HG03095 (cell line): ENCODE measurements at regions not wholly inside any gene's neighbourhood (a gene's known extent, or its start where the extent isn't known, plus 50 kb on each side); places are given as distances from the start of the nearest gene placed in this dataset.
"Not testable (repeated sequence)": the region's sequence is repeated elsewhere in the genome, so short reads cannot be mapped to it uniquely, and the experiment has no call there.

Experiments used
- ATAC-seq: cut with Tn5 transposase; IDR thresholded peaks from one replicate; pipeline ENCODE4 v1.9.1; 2021; ENCODE audit warnings: moderate library complexity; ENCODE audit not compliant: unreplicated experiment

DNA sequence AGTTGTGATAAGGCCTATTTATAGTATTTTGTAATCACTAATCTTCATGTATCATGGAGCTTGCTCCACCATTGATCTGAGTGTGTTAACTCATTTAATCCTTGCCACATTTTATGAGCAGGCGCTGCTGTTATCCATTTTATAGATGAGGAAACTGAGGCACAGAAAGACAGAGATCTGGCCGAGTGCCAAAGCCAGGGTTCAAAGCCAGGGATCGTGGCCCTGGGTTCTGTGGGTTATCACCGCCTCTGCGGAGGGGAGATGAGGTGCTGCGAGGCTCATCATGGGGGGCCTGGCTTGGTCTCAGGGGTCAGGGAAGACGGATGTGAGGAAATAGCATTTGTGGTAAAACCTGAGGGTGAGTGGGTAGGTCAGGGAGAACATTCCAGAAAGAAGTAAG, 193.9 kb downstream of the KLRB1 start:
- ATAC-seq, result not testable (repeated sequence)

DNA sequence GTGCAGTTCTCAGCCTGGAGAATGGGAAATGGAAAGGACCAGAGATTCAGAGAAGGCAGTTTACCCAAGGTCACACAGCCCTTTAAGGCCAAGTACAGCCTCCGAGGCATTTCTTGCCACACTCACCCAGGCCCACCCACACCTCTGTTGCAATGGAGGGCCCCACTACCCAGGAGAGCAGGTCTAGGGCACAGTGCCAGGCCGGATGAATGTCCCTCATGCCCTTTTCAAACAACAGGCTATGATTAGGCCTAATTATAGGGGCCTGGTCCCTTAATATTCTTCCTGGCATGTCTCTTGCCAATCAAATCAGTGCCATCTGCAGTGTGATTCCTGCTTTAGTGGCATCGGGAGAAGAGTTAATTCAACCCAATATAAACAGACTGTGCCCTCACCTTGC, 195.3 kb downstream of the KLRB1 start:
- not testable (repeated sequence) for ATAC-seq

DNA sequence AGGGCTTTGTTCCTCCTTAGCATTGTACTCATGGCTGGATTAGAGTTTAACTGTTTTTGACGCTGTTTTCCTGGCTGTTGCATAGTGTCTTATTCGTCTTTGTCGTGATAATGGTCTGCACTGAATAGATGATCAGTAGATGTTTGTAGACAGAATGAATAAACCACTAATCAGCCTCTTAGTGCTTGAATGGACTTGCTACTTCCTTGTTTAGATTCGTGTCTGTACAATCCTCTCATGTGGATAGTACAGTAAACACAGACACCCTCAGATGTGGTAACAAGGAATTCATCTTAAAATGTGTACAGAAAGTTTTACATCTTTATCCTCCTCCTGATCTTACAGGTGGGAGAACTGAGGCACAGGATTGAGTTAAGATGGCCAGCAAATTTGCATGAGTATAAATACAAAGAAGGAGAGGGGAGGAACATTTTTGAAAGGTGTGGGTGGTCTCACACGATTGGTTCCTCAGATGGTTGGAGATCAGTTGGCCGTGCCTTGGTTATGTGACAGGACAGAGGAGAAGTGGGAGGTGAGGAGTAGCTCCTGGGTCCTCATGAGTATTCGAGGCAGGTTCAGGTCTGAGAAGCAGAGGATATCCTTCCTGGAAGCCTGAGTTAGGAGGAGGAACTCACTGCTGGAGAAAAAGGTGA, 196.0 kb downstream of the KLRB1 start:
- ATAC-seq, result not testable (repeated sequence)

DNA sequence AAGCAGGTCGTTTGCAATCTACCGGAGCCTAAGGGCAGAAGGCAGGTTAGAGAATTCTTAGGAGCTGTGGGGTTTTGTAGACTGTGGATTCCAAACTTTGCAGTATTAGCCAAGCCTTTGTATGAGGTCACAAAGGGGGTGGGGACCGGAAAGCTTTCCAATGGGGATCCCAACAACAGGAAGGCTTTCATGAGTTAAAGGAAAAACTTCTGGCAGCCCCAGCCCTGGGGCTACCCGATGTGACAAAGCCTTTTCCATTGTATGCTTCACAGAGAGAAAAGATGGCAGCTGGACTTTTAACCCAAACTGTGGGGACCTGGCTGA, 199.2 kb upstream of the PZP start:
- ATAC-seq, result not testable (repeated sequence)

DNA sequence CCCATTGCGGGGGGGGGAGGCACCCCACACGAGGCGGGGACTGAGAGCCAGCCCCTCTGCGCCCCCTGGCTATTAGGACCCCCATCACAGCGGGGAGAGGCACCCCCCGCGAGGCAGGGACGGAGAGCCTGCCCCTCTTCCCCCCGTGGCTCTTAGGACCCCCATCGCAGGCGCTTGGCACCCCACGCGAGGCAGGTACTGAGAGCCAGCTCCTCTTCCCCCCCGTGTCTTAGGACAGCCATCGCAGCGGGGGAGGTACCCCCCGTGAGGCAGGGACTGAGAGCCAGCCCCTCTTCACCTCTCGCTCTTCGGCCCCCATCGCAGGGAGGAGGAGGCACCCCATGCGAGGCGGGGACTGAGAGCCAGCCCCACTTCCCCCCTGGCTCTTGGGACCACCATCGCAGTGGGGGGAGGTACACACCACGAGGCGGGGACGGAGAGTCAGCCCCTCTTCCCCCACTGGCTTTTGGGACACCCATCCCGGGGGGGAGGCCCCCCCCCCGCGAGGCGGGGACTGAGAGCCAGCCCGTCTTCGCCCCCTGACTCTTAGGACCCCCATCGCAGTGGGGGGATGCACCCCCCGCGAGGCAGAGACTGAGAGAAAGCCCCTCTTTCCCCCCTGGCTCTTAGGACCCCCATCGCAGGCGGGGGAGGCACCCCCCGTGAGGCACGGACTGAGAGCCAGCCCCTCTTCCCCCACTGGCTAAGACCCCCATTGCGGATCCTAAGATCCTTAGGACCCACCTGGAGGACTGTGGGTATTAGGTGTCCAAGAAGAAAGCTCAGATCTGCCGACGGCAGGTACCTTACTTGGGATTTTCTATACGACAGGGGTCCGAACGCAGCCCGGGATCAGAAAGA, 198.6 kb upstream of the PZP start:
- no peak for ATAC-seq

DNA sequence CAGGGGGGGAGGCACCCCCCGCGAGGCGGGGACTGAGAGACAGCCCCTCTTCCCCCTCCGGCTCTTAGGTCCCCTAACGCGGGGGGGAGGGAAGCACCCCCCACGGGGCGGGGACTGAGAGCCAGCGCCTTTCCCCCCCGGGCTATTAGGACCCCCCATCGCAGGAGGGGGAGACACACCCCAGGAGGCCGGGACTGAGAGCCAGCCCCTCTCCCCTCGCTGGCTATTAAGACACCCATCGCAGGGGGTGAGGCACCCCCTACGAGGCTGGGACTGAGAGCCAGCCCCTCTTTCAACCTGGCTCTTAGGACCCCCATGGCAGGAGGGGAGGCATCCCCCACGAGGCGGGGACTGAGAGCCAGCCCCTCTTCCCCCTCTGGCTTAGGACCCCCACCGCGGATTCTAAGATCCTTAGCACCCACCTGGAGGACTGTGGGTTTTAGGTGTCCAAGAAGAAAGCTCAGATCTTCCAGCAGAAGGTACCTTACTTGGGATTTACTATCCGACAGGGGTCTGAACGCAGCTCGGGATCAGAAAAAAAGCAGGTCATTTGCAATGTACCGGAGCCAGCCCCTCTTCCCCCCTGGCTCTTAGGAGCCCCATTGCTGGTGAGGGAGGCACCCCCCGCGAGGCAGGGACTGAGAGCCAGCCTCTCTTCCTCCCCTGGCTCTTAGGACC, 197.8 kb upstream of the PZP start:
- no peak for ATAC-seq

DNA sequence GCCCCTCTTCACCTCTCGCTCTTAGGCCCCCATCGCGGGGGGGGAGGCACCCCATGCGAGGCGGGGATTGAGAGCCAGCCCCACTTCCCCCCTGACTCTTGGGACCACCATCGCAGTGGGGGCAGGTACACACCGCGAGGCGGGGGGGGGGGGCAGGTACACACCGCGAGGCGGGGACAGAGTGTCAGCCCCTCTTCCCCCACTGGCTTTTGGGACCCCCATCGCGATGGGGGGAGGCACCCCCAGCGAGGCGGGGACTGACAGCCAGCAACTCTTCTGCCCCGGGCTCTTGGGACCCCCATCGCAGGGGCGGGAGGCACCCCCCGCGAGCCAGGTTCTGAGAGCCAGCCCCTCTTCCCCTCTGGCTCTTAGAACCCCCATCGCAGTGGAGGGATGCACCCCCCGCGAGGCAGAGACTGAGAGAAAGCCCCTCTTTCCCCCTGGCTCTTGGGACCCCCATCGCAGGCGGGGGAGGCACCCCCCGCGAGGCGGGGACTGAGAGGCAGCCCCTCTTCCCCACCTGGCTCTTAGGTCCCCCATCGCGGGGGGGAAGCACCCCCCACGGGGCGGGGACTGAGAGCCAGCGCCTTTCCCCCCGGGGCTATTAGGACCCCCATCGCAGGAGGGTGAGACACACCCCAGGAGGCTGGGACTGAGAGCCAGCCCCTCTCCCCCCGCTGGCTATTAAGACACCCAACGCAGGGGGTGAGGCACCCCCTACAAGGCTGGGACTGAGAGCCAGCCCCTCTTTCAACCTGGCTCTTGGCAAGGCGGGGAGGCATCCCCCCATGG, 196.5 kb upstream of the PZP start:
- ATAC-seq, result no peak

DNA sequence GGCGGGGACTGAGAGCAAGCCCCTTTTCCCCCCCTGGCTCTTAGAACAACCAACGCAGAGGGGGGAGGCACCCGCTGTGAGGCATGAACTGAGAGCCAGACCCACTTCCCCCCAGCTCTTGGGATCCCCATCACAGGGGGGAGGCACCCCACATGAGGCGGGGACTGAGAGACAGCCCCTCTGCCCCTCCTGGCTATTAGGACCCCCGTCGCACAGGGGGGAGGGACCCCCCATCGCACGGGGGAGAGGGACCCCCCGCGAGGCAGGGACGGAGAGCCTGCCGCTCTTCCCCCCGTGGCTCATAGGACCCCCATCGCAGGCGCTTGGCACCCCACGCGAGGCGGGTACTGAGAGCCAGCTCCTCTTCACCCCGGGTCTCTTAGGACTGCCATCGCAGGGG, 195.8 kb upstream of the PZP start:
- no peak for ATAC-seq

DNA sequence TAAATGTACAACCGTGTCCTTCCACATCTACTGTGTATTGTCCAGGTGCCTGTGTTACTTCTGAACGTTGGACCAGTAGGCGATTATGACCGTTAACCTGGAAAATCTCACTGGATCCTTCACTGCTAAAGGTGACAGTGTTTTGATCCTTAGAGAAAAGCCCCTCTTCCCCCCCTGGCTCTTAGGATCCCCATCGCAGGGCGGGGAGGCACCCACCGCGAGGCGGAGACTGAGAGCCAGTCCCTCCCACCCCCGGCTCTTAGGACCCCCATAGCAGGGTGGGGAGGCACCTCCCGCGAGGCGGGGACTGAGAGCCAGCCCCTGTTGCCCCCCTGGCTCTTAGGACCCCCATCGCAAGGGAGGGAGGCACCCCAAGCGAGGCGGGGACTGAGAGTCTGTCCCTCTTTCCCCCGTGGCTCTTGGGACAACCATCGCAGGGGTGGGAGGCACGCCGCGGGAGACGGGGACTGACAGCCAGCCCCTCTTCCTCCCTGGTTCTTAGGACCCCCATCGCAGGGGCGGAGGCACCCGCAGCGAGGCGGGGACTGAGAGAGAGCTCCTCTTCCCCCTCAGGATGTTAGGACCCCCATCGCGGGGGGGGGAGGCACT, 194.3 kb upstream of the PZP start:
- not testable (repeated sequence) for ATAC-seq

DNA sequence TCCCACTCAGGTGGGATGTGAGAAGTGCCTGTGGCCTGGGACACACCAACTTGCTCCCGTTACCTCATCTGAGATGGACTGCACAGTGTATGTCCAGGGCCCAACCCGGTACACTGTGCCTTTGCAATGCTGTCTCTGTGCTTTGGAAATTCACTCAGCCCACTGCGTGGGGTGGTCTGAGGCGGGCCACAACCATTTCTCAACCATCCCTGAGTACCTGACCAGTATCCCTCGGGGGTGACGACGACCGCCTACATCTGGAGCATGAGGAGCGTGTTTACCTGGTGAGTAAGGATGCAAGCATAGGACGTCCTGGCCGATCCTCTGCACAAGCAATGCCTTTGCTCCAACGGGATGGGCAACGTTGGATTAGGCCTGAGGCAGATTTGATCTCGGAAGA, 188.2 kb upstream of the PZP start:
- not testable (repeated sequence) for ATAC-seq

DNA sequence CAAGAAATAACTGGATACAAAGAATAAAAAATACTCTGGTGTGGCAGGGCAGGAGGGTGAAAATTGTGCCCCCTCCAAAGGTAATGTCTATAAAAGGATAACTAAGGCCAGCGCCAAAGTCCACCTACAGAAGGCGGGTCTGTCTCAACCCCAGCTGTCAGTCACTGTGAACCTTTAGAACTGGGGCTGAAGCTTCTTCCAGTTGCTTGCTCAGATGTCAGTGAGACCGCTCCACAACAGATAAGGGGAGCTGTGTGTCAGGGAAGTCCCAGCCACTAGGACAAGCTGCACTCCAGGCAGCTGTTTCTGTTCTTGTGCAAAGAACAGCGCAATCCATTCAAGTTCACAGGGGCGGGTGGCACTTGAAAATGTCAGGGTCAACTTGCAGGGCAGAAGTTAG, 187.0 kb upstream of the PZP start:
- ATAC-seq, result not testable (repeated sequence)

DNA sequence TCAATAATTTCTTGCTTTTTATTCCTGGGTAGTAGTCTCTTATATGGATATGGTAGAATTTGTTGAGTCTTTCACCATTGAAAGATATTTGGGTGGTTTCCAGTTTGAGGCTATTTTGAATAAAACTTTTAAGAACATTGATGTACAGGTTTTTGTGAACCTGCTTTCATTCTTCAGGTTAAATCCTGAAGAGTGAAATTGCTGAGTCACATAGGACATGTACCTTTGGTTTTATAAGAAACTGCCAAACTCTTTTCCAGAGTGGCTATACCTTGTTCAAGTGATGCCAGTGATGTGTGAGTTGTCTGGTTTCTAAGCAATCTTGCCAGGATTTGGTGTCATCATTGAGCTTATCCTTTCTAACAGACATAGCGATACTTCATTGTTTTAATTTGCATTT, 184.6 kb upstream of the PZP start:
- ATAC-seq, result no peak

DNA sequence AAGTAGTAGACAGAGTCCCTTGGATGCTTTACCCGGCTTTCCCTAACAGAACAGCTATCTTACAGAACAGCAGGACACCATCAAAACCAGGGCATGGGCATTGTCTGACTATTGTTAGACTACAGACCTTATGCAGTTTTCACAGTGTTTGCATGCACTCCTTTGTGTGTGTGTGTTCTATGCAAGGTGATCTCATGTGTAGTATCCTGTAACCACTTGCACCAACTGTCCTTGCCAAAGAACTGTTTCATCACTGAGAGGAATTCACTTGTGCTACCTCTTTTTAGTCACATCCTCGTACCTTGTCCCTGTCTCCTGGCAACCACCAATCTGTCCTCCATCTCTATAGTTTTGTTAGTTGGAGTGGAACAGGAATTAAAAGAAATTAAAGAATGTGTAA, 183.6 kb upstream of the PZP start:
- no peak for ATAC-seq

DNA sequence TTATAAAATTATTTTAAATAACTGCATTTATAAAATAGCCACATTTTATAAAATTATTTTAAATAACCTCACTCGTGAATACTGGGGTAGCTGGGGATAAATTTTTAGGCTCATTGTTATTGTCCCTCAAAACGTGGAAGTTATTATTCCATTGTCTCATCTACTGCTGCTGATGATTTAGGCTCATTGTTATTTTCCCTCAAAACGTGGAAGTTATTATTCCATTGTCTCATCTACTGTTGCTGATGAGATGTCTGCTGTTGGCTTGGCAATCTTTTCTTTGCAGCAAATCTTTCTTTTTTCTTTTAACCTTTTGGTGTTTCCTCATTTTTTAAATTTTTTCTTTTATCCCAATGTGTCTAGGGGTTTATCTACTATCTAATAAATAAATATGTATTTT, 182.6 kb upstream of the PZP start:
- no peak for ATAC-seq

DNA sequence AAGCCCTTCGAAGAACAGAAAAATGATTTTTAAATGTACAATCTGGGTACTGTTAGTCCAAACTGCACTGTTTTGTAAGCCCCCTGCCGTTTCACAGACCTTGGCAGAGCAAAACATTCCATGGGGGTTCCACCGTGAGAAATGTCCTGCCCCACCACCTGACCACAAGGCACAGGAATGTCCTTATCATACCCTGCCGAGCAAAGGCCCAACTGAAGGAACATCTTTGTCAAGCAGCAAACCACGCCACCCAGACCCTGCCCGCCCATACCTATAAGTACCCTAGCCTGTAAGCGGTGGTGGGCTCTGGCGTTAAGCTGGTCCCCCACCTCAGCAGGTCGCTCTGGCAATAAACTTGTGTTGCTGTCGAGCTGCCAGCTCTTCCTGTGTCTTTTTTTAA, 181.6 kb upstream of the PZP start:
- ATAC-seq, result no peak

DNA sequence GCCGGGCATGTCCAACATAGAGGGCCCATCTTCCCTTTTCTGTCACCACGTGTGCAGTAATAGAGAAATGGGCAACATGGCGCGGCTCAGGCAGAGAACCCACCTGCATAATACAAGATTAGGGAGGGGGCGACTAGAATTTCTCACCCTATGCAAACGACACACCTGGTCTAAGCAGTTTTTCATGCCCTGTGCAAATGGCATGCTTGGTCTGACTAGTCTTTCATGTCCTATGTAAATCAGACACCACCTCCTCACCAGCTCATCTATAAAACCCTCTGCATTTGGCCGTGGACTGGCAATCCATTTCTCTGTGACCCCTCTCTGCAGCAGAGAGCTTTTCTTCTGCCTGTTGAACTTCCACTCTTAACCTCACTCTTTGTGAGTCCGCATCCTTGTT, 180.2 kb upstream of the PZP start:
- ATAC-seq, result no peak

DNA sequence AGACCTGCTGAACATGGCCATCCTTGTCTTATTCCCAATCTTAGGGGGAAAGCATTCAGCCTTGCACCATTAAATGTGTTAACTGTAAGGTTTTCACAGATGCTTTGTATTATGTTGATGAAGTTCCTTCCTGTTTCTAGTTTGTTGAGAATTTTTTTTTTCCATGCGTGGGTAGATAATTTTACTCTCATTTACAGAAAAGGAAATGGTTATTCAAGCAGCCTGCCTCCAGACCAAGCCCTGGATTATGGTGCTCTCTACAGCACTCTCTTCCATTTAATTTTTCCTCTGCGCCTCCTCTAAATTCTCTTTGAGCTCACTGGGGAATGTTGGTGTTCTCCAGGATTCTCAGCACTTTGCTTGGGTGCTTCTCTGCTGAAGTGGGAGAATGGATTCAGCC, 179.3 kb upstream of the PZP start:
- no peak for ATAC-seq

DNA sequence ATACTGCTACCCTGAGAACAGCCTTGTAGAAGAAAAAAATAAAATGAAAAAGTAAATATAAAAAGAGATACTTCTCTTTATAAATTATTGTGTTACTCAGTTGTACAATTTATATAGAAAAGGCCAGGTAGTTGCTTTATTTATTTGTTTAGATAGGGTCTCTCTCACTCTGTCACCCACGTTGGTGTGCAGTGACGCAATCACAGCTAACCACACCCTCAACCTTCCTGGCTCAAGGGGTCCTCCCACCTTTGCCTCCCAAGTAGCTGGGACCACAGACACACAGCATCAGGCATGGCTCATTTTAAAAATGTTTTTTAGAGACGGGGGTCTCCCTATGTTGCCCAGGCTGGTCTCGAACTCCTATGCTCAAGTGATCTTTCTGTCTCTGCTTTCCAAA, 175.4 kb upstream of the PZP start:
- ATAC-seq, result no peak

DNA sequence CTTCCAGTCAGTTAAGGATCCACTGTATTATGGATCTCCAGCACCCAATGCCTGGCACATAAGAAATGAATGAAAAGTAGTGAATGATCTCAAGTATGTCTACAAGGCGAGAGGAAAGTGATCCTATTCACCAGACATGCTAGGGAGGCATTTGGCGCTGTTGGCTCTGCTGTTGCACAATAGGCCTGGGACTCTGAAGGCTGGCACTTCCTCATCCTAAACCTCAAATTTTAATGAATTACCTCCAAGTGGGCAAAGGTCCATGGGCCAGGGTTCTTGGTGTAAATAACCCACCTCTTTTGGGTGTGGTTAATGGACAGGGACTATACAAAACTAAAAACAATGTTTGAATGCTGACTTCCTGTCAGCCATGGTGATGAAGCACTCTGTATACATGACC, 173.4 kb upstream of the PZP start:
- no peak for ATAC-seq

DNA sequence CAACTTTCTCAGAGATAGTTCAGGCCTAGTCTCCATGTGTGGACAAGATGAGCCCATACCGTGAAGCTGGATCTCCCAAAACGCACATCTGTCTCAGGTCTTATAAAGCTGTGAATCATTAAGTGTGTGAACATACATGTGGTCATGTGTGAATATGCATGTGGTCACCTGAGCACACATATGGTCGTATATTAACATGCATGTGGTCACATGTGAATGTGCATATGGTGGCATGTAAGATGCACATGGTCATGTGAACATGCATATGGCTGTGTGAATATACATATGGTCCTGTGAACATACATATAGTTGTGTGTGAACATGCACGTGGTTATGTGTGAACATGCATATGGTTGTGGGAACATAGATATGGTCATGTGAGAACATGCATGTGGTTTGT, 172.5 kb upstream of the PZP start:
- ATAC-seq, result no peak
